H1 (cell line): ENCODE measurements at regions not wholly inside any gene's neighbourhood (a gene's known extent, or its start where the extent isn't known, plus 50 kb on each side); places are given as distances from the start of the nearest gene placed in this dataset.
"Not testable (repeated sequence)": the region's sequence is repeated elsewhere in the genome, so short reads cannot be mapped to it uniquely, and the experiment has no call there.

ENCODE experiments used
- CTCF ChIA-PET: fragments of 300-600 bp; sonication (Branson Sonifier 250); formaldehyde crosslinking; loops from one replicate; lab custom pipeline; 2021; ENCODE audit not compliant: partially characterized antibody; lab: Charles Lee
- POLR2A ChIA-PET: fragments of 300-600 bp; sonication (Branson Sonifier 250); formaldehyde crosslinking; loops from one replicate; lab custom pipeline; 2021; ENCODE audit warnings: inconsistent platforms; ENCODE audit not compliant: partially characterized antibody; lab: Charles Lee
- DNase-seq, 2 experiments: peaks; one replicate each; pipeline versions ENCODE4 v3.0.0 to v3.0.0-alpha.2; 2010 to 2022; ENCODE audit warnings: low spot score in 2 of 2, low read depth in 1 of 2, mixed read lengths in 1 of 2
- FAIRE-seq: peaks from 2 replicates; lab custom pipeline; 2011; peaks lifted over from hg19 to GRCh38; lab: Jason Lieb, UNC
- H2AFZ ChIP-seq: 2 replicates; pipeline ENCODE4 v1.8.1; 2012; ENCODE audit warnings: low read length, inconsistent platforms
- H2AK5ac ChIP-seq: 2 replicates; pipeline ENCODE4 v1.6.1; 2013; ENCODE audit warnings: low read depth, low read length
- H2BK120ac ChIP-seq: replicated peaks from 2 replicates; pipeline ENCODE3; 2013; ENCODE audit warnings: low read depth, low read length, inconsistent platforms
- H2BK12ac ChIP-seq: 2 replicates; pipeline ENCODE4 v1.6.1; 2013; ENCODE audit warnings: low read depth, low read length
- H2BK15ac ChIP-seq: 2 replicates; pipeline ENCODE4 v1.6.1; 2013; ENCODE audit warnings: low read length
- H2BK20ac ChIP-seq: 2 replicates; pipeline ENCODE4 v1.6.1; 2013; ENCODE audit warnings: low read length
- H2BK5ac ChIP-seq: 2 replicates; pipeline ENCODE4 v1.6.1; 2013; ENCODE audit warnings: low read depth, low read length
- H3K14ac ChIP-seq: 2 replicates; pipeline ENCODE4 v1.6.1; 2013; ENCODE audit warnings: inconsistent platforms; ENCODE audit not compliant: insufficient read length
- H3K18ac ChIP-seq: 2 replicates; pipeline ENCODE4 v1.6.1; 2013; ENCODE audit warnings: low read length; ENCODE audit errors: extremely low read depth
- H3K23ac ChIP-seq: 2 replicates; pipeline ENCODE4 v1.6.1; 2013; ENCODE audit warnings: inconsistent platforms; ENCODE audit not compliant: insufficient read length
- H3K23me2 ChIP-seq: 2 replicates; pipeline ENCODE4 v1.6.1; 2013; ENCODE audit warnings: low read depth, low read length
- H3K27ac ChIP-seq: 2 replicates; pipeline ENCODE4 v1.6.1; 2011; ENCODE audit warnings: low read depth, low read length, inconsistent platforms
- H3K27me3 ChIP-seq, 4 experiments: replicated peaks in 1 of 4; 1 replicate in 1 of 4; 2 replicates in 3 of 4; pipeline versions ENCODE4 v1.6.1 to v1.8.1; 2011 to 2013; ENCODE audit warnings: low read length in 3 of 4, mild to moderate bottlenecking in 3 of 4, inconsistent platforms in 2 of 4, mixed read lengths in 2 of 4, moderate library complexity in 1 of 4; ENCODE audit not compliant: control insufficient read depth in 3 of 4, insufficient read depth in 3 of 4; ENCODE audit errors: extremely low read depth in 1 of 4
- H3K36me3 ChIP-seq, 4 experiments: 2 replicates each; pipeline versions ENCODE4 v1.6.1 to v1.8.1; 2011 to 2013; ENCODE audit warnings: mild to moderate bottlenecking in 4 of 4, low read length in 3 of 4, moderate library complexity in 2 of 4, control low read depth in 1 of 4, inconsistent platforms in 1 of 4; ENCODE audit not compliant: insufficient read depth in 4 of 4, control insufficient read depth in 2 of 4
- H3K4ac ChIP-seq: replicated peaks from 2 replicates; pipeline ENCODE3; 2013; ENCODE audit warnings: low read length, low read depth, mixed read lengths, inconsistent platforms; ENCODE audit not compliant: insufficient read length
- H3K4me1 ChIP-seq, 4 experiments: replicated peaks in 1 of 4; 1 replicate in 1 of 4; 2 replicates in 3 of 4; pipeline versions ENCODE4 v1.6.1 to v1.8.1; 2011 to 2013; ENCODE audit warnings: low read length in 3 of 4, inconsistent platforms in 2 of 4, mixed read lengths in 1 of 4; ENCODE audit not compliant: insufficient read depth in 4 of 4, control insufficient read depth in 3 of 4
- H3K4me2 ChIP-seq, 2 experiments: 2 replicates each; pipeline versions ENCODE4 v1.6.1 to v1.8.1; 2011 to 2013; ENCODE audit warnings: low read depth in 2 of 2, low read length in 2 of 2, control low read depth in 1 of 2, inconsistent platforms in 1 of 2, mild to moderate bottlenecking in 1 of 2; ENCODE audit not compliant: insufficient read depth in 1 of 2
- H3K4me3 ChIP-seq, 4 experiments: fragments of 200-600, 300-600 bp in 1 of 4; sonication (generic), shearing (Covaris generic), sonication (Bioruptor Twin) in 1 of 4; 2 replicates each; pipeline versions ENCODE4 v1.5.1 to v1.8.1; 2011 to 2016; ENCODE audit warnings: low read length in 4 of 4, low read depth in 3 of 4, control low read depth in 2 of 4, inconsistent platforms in 2 of 4, mild to moderate bottlenecking in 2 of 4, mixed read lengths in 1 of 4, moderate library complexity in 1 of 4; ENCODE audit not compliant: insufficient read depth in 2 of 4; ENCODE audit errors: extremely low read depth in 1 of 4
- H3K56ac ChIP-seq: replicated peaks from 2 replicates; pipeline ENCODE3; 2013; ENCODE audit warnings: low read depth, mild to moderate bottlenecking, mixed read lengths, low read length, inconsistent platforms; ENCODE audit not compliant: insufficient read length
- H3K79me1 ChIP-seq: 2 replicates; pipeline ENCODE4 v1.6.1; 2013; ENCODE audit warnings: low read depth, low read length, control low read depth
- H3K79me2 ChIP-seq, 2 experiments: 2 replicates each; pipeline versions ENCODE4 v1.6.1 to v1.8.1; 2012 to 2013; ENCODE audit warnings: low read length in 2 of 2, mild to moderate bottlenecking in 2 of 2, inconsistent platforms in 1 of 2; ENCODE audit not compliant: insufficient read depth in 2 of 2, control insufficient read depth in 1 of 2
- H3K9ac ChIP-seq, 4 experiments: replicated peaks in 1 of 4; 1 replicate in 1 of 4; 2 replicates in 3 of 4; pipeline versions ENCODE4 v1.6.1 to v1.8.1; 2011 to 2013; ENCODE audit warnings: low read depth in 3 of 4, low read length in 3 of 4, control low read depth in 2 of 4, mild to moderate bottlenecking in 2 of 4, moderate library complexity in 2 of 4, inconsistent platforms in 1 of 4; ENCODE audit errors: extremely low read depth in 1 of 4
- H3K9me3 ChIP-seq, 2 experiments: 2 replicates each; pipeline versions ENCODE4 v1.6.1 to v1.8.1; 2012 to 2013; ENCODE audit warnings: mild to moderate bottlenecking in 2 of 2, moderate library complexity in 2 of 2, control low read depth in 1 of 2, inconsistent platforms in 1 of 2, low read depth in 1 of 2, low read length in 1 of 2, mixed read lengths in 1 of 2; ENCODE audit not compliant: insufficient read depth in 2 of 2
- H4K20me1 ChIP-seq, 2 experiments: replicated peaks in 1 of 2; 2 replicates each; pipeline versions ENCODE3 to v1.8.1; 2011 to 2013; ENCODE audit warnings: inconsistent platforms in 2 of 2, low read length in 2 of 2, mild to moderate bottlenecking in 1 of 2; ENCODE audit not compliant: insufficient read depth in 2 of 2, control insufficient read depth in 1 of 2
- H4K5ac ChIP-seq: 2 replicates; pipeline ENCODE4 v1.6.1; 2013; ENCODE audit warnings: low read length, low read depth, mixed read lengths, inconsistent platforms; ENCODE audit not compliant: insufficient read length
- H4K8ac ChIP-seq: 2 replicates; pipeline ENCODE4 v1.8.0; 2013; ENCODE audit warnings: mild to moderate bottlenecking, moderate library complexity, low read length, inconsistent platforms; ENCODE audit not compliant: insufficient read depth; ENCODE audit errors: extremely low read depth
- H4K91ac ChIP-seq: replicated peaks from 2 replicates; pipeline ENCODE3; 2013; ENCODE audit warnings: low read length, mixed read lengths, inconsistent platforms; ENCODE audit not compliant: insufficient read length
- WGBS, 2 experiments: shearing (Covaris generic) in 1 of 2; methylation state at CpG; one replicate each; pipeline versions ENCODE4 v1.1.6 to v1.1.7; 2013 to 2015; ENCODE audit warnings: low lambda C conversion rate in 2 of 2, mixed read lengths in 2 of 2, inconsistent platforms in 1 of 2, low coverage in 1 of 2, missing lambda C conversion rate in 1 of 2; ENCODE audit not compliant: insufficient replicate concordance in 2 of 2, insufficient coverage in 1 of 2, insufficient read length in 1 of 2; ENCODE audit errors: extremely low coverage in 1 of 2, missing lambda C conversion rate in 1 of 2; 5-methylcytosine and 5-hydroxymethylcytosine counted together

GRCh38 chr3:65001119-65001518 lies 313.3 kb upstream of the ADAMTS9 start:
- WGBS, 2 experiments: 94% methylated on average over 4 of the region's 4 CpGs; no CpG with 5 or more reads in 1 of the 2 experiments
- H3K27ac ChIP-seq, H3K79me2 ChIP-seq, H4K20me1 ChIP-seq, H4K5ac ChIP-seq, H3K56ac ChIP-seq, H3K4ac ChIP-seq, H3K79me1 ChIP-seq, H3K23me2 ChIP-seq, POLR2A ChIA-PET, H2BK120ac ChIP-seq, H2BK5ac ChIP-seq, H2BK20ac ChIP-seq, H3K23ac ChIP-seq, H3K18ac ChIP-seq, H2BK12ac ChIP-seq, H3K4me3 ChIP-seq, H3K14ac ChIP-seq, H3K36me3 ChIP-seq, H3K4me2 ChIP-seq, H3K27me3 ChIP-seq, H4K91ac ChIP-seq, H2AFZ ChIP-seq, H2AK5ac ChIP-seq, H3K9me3 ChIP-seq, DNase-seq, H4K8ac ChIP-seq, FAIRE-seq, H3K9ac ChIP-seq, H2BK15ac ChIP-seq, H3K4me1 ChIP-seq: not testable (repeated sequence)
- CTCF ChIA-PET: interaction anchor here (1.2 kb wide), 1 partner anchor 24 kb away, joined by 3 read pairs; no protein-coding TSS in a partner anchor
